ENCODE measurements at regions not wholly inside any gene's neighbourhood (a gene's known extent, or its start where the extent isn't known, plus 50 kb on each side); places are given as distances from the start of the nearest gene placed in this dataset.
A peak's percentile ranks its signal among the peaks of the same experiment; 100 is the strongest.

- H3K14ac ChIP-seq (ENCODE audit: low read length) = no peak overlapping the region
- no peak overlapping the region for H2BK15ac ChIP-seq (ENCODE audit: low read length)
- no peaks in the 10 kb centered on the region for H3K79me1 ChIP-seq (ENCODE audit: low read depth, low read length)
- no peak overlapping the region for H2AFZ ChIP-seq (ENCODE audit: low read length)
- H3K9ac ChIP-seq (ENCODE audit: low read depth, low read length, poor library complexity) = no peak overlapping the region
- H3K4ac ChIP-seq (ENCODE audit: low read length) = no peak overlapping the region
- no peak overlapping the region for H4K91ac ChIP-seq (ENCODE audit: low read depth, low read length, poor library complexity)
- H2BK12ac ChIP-seq (ENCODE audit: low read length) = no peak overlapping the region
- H3K27me3 ChIP-seq (ENCODE audit: control insufficient read depth in 3 of 3, insufficient read depth in 3 of 3, low read depth in 1 of 3, low read length in 3 of 3) = peaks cover 0 to 6% (median 0%) of the 10 kb centered on the region in 3 experiments
- no peak overlapping the region for H2BK120ac ChIP-seq (ENCODE audit: low read depth, low read length)
- H3K18ac ChIP-seq (ENCODE audit: low read length) = no peak overlapping the region
- H3K4me1 ChIP-seq (ENCODE audit: control insufficient read depth in 2 of 2, insufficient read depth in 1 of 2, low read depth in 1 of 2, low read length in 2 of 2) = peaks cover 0 to 3% of the 10 kb centered on the region in 2 donors
- H3K36me3 ChIP-seq (replicated peaks in 1 of 2; ENCODE audit: control insufficient read depth in 2 of 2, insufficient read depth in 2 of 2, low read length in 2 of 2) = no peaks in the 10 kb centered on the region
- WGBS, 2 donors (ENCODE audit: extremely low coverage in 2 of 2, insufficient read length in 2 of 2, insufficient replicate concordance in 1 of 2) = no CpG with 5 or more reads among the region's 6 CpGs
- DNase-seq (ENCODE audit: low spot score) = no peak
- no peak overlapping the region for H2BK5ac ChIP-seq (ENCODE audit: low read length)
- H3K4me2 ChIP-seq (ENCODE audit: insufficient read depth, low read length, poor library complexity, severe bottlenecking) = no peak overlapping the region
- H3K9me3 ChIP-seq (replicated peaks in 1 of 2; ENCODE audit: control insufficient read depth in 2 of 2, insufficient read depth in 1 of 2, low read depth in 1 of 2, low read length in 2 of 2) = peaks cover 0 to 1% of the 10 kb centered on the region in 2 donors
- H4K8ac ChIP-seq (ENCODE audit: low read depth, low read length) = no peak overlapping the region
- no peak overlapping the region for H3K27ac ChIP-seq (replicated peaks; ENCODE audit: low read length)
- H3K23ac ChIP-seq (ENCODE audit: low read depth, low read length, poor library complexity) = no peak overlapping the region
- H2AK5ac ChIP-seq (ENCODE audit: low read depth, low read length) = no peak overlapping the region
- no peak overlapping the region for H3K4me3 ChIP-seq (ENCODE audit: low read length in 2 of 2)
Measured at GRCh38 chr10:43866712-43867111, 218.0 kb upstream of the ZNF32 start.

GRCh38 chr10:43865265-43866135 is 216.8 kb upstream of the ZNF32 start:
- H3K79me1 ChIP-seq (ENCODE audit: low read depth, low read length) = no peaks in the 10 kb centered on the region
- H2AFZ ChIP-seq (ENCODE audit: low read length) = no peak overlapping the region
- no CpG with 5 or more reads among the region's 13 CpGs for WGBS, 2 donors (ENCODE audit: extremely low coverage in 2 of 2, insufficient read length in 2 of 2, insufficient replicate concordance in 1 of 2)
- H2BK15ac ChIP-seq (ENCODE audit: low read length) = no peak overlapping the region
- peaks cover 0 to 1% of the 10 kb centered on the region in 2 donors for H3K9me3 ChIP-seq (replicated peaks in 1 of 2; ENCODE audit: control insufficient read depth in 2 of 2, insufficient read depth in 1 of 2, low read depth in 1 of 2, low read length in 2 of 2)
- H2BK120ac ChIP-seq (ENCODE audit: low read depth, low read length) = no peak overlapping the region
- H3K9ac ChIP-seq (ENCODE audit: low read depth, low read length, poor library complexity) = no peak overlapping the region
- no peak overlapping the region for H3K23ac ChIP-seq (ENCODE audit: low read depth, low read length, poor library complexity)
- no peak overlapping the region for H3K4me2 ChIP-seq (ENCODE audit: insufficient read depth, low read length, poor library complexity, severe bottlenecking)
- H3K14ac ChIP-seq (ENCODE audit: low read length) = peak overlapping the region; percentile 72
- no peak overlapping the region for H4K8ac ChIP-seq (ENCODE audit: low read depth, low read length)
- H4K91ac ChIP-seq (ENCODE audit: low read depth, low read length, poor library complexity) = no peak overlapping the region
- H3K4me1 ChIP-seq (ENCODE audit: control insufficient read depth in 2 of 2, insufficient read depth in 1 of 2, low read depth in 1 of 2, low read length in 2 of 2) = peaks cover 0 to 3% of the 10 kb centered on the region in 2 donors
- no peak overlapping the region for H2BK12ac ChIP-seq (ENCODE audit: low read length)
- no peak overlapping the region for H3K4me3 ChIP-seq (ENCODE audit: low read length in 2 of 2)
- H3K36me3 ChIP-seq (replicated peaks in 1 of 2; ENCODE audit: control insufficient read depth in 2 of 2, insufficient read depth in 2 of 2, low read length in 2 of 2) = no peaks in the 10 kb centered on the region
- no peak overlapping the region for H3K27ac ChIP-seq (replicated peaks; ENCODE audit: low read length)
- H2AK5ac ChIP-seq (ENCODE audit: low read depth, low read length) = no peak overlapping the region
- H3K18ac ChIP-seq (ENCODE audit: low read length) = peak overlapping the region; percentile 1
- no peak for DNase-seq (ENCODE audit: low spot score)
- H3K27me3 ChIP-seq (ENCODE audit: control insufficient read depth in 3 of 3, insufficient read depth in 3 of 3, low read depth in 1 of 3, low read length in 3 of 3) = peaks cover 0 to 6% (median 0%) of the 10 kb centered on the region in 3 experiments
- H2BK5ac ChIP-seq (ENCODE audit: low read length) = no peak overlapping the region
- H3K4ac ChIP-seq (ENCODE audit: low read length) = no peak overlapping the region

GRCh38 chr10:43864656-43865055 is 216.0 kb upstream of the ZNF32 start:
- H4K91ac ChIP-seq (ENCODE audit: low read depth, low read length, poor library complexity) = peak overlapping the region; percentile 79
- no peaks in the 10 kb centered on the region for H3K79me1 ChIP-seq (ENCODE audit: low read depth, low read length)
- H2BK5ac ChIP-seq (ENCODE audit: low read length) = peak overlapping the region; percentile 83
- no peak overlapping the region for H3K4me2 ChIP-seq (ENCODE audit: insufficient read depth, low read length, poor library complexity, severe bottlenecking)
- H3K14ac ChIP-seq (ENCODE audit: low read length) = no peak overlapping the region
- no peak overlapping the region for H3K23ac ChIP-seq (ENCODE audit: low read depth, low read length, poor library complexity)
- peak overlapping the region; percentile 65 for H3K18ac ChIP-seq (ENCODE audit: low read length)
- no CpG with 5 or more reads among the region's 6 CpGs for WGBS, 2 donors (ENCODE audit: extremely low coverage in 2 of 2, insufficient read length in 2 of 2, insufficient replicate concordance in 1 of 2)
- peaks cover 0 to 3% of the 10 kb centered on the region in 2 donors for H3K4me1 ChIP-seq (ENCODE audit: control insufficient read depth in 2 of 2, insufficient read depth in 1 of 2, low read depth in 1 of 2, low read length in 2 of 2)
- H3K27me3 ChIP-seq (ENCODE audit: control insufficient read depth in 3 of 3, insufficient read depth in 3 of 3, low read depth in 1 of 3, low read length in 3 of 3) = peaks cover 0 to 6% (median 0%) of the 10 kb centered on the region in 3 experiments
- H3K9ac ChIP-seq (ENCODE audit: low read depth, low read length, poor library complexity) = no peak overlapping the region
- H4K8ac ChIP-seq (ENCODE audit: low read depth, low read length) = no peak overlapping the region
- DNase-seq (ENCODE audit: low spot score) = no peak
- H3K4ac ChIP-seq (ENCODE audit: low read length) = no peak overlapping the region
- no peak overlapping the region for H3K27ac ChIP-seq (replicated peaks; ENCODE audit: low read length)
- peak overlapping the region; percentile 64 for H2AK5ac ChIP-seq (ENCODE audit: low read depth, low read length)
- H3K4me3 ChIP-seq (ENCODE audit: low read length in 2 of 2) = no peak overlapping the region
- no peak overlapping the region for H2BK120ac ChIP-seq (ENCODE audit: low read depth, low read length)
- H2BK12ac ChIP-seq (ENCODE audit: low read length) = no peak overlapping the region
- H2BK15ac ChIP-seq (ENCODE audit: low read length) = peak overlapping the region; percentile 61
- H3K9me3 ChIP-seq (replicated peaks in 1 of 2; ENCODE audit: control insufficient read depth in 2 of 2, insufficient read depth in 1 of 2, low read depth in 1 of 2, low read length in 2 of 2) = peaks cover 0 to 1% of the 10 kb centered on the region in 2 donors
- no peak overlapping the region for H2AFZ ChIP-seq (ENCODE audit: low read length)
- H3K36me3 ChIP-seq (replicated peaks in 1 of 2; ENCODE audit: control insufficient read depth in 2 of 2, insufficient read depth in 2 of 2, low read length in 2 of 2) = no peaks in the 10 kb centered on the region

GRCh38 chr10:43863859-43864591 is 215.3 kb upstream of the ZNF32 start:
- H3K27ac ChIP-seq (replicated peaks; ENCODE audit: low read length) = no peak overlapping the region
- H2BK15ac ChIP-seq (ENCODE audit: low read length) = peak overlapping the region; percentile 61
- H3K4me3 ChIP-seq (ENCODE audit: low read length in 2 of 2) = no peak overlapping the region
- H3K4ac ChIP-seq (ENCODE audit: low read length) = no peak overlapping the region
- peak overlapping the region; percentile 83 for H2BK5ac ChIP-seq (ENCODE audit: low read length)
- no peak overlapping the region for H2BK120ac ChIP-seq (ENCODE audit: low read depth, low read length)
- no peak overlapping the region for H2AFZ ChIP-seq (ENCODE audit: low read length)
- no peaks in the 10 kb centered on the region for H3K36me3 ChIP-seq (replicated peaks in 1 of 2; ENCODE audit: control insufficient read depth in 2 of 2, insufficient read depth in 2 of 2, low read length in 2 of 2)
- H4K8ac ChIP-seq (ENCODE audit: low read depth, low read length) = peak overlapping the region; percentile 84
- H3K9me3 ChIP-seq (replicated peaks in 1 of 2; ENCODE audit: control insufficient read depth in 2 of 2, insufficient read depth in 1 of 2, low read depth in 1 of 2, low read length in 2 of 2) = peaks cover 0 to 1% of the 10 kb centered on the region in 2 donors
- H3K79me1 ChIP-seq (ENCODE audit: low read depth, low read length) = no peaks in the 10 kb centered on the region
- peaks cover 0 to 6% (median 0%) of the 10 kb centered on the region in 3 experiments for H3K27me3 ChIP-seq (ENCODE audit: control insufficient read depth in 3 of 3, insufficient read depth in 3 of 3, low read depth in 1 of 3, low read length in 3 of 3)
- peaks cover 0 to 3% of the 10 kb centered on the region in 2 donors for H3K4me1 ChIP-seq (ENCODE audit: control insufficient read depth in 2 of 2, insufficient read depth in 1 of 2, low read depth in 1 of 2, low read length in 2 of 2)
- peak overlapping the region; percentile 87 for H3K14ac ChIP-seq (ENCODE audit: low read length)
- H3K18ac ChIP-seq (ENCODE audit: low read length) = peak overlapping the region; percentile 91
- H3K4me2 ChIP-seq (ENCODE audit: insufficient read depth, low read length, poor library complexity, severe bottlenecking) = no peak overlapping the region
- DNase-seq (ENCODE audit: low spot score) = no peak
- no CpG with 5 or more reads among the region's 8 CpGs for WGBS, 2 donors (ENCODE audit: extremely low coverage in 2 of 2, insufficient read length in 2 of 2, insufficient replicate concordance in 1 of 2)
- peak overlapping the region; percentile 73 for H2AK5ac ChIP-seq (ENCODE audit: low read depth, low read length)
- H2BK12ac ChIP-seq (ENCODE audit: low read length) = no peak overlapping the region
- H3K9ac ChIP-seq (ENCODE audit: low read depth, low read length, poor library complexity) = peak overlapping the region; percentile 73
- H3K23ac ChIP-seq (ENCODE audit: low read depth, low read length, poor library complexity) = peak overlapping the region; percentile 68
- peak overlapping the region; percentile 79 for H4K91ac ChIP-seq (ENCODE audit: low read depth, low read length, poor library complexity)
